Peyer's patch (tissue), 4 donors: ENCODE measurements at regions not wholly inside any gene's neighbourhood (a gene's known extent, or its start where the extent isn't known, plus 50 kb on each side); places are given as distances from the start of the nearest gene placed in this dataset.

Experiments used
- CTCF ChIP-seq, 6 experiments: fragments of 450-650 bp in 4 of 6; fragments of 200-600 bp in 2 of 6; sonication (generic) in 1 of 6; IDR thresholded peaks; one replicate each; pipeline ENCODE4 v1.5.1; 2017 to 2019; ENCODE audit warnings: antibody characterized with exemption in 6 of 6, mild to moderate bottlenecking in 3 of 6, moderate library complexity in 1 of 6
- POLR2A ChIP-seq, 2 donors: fragments of 450-650 bp; IDR thresholded peaks; one replicate each; pipeline ENCODE4 v1.5.1; 2017; ENCODE audit warnings: antibody characterized with exemption in 2 of 2, mild to moderate bottlenecking in 2 of 2, moderate library complexity in 2 of 2

- TF ChIP-seq CTCF (IDR thresholded peaks at IDR 0.05) (no peak), POLR2A (IDR thresholded peaks at IDR 0.05) (no peak)
Measured at GRCh38 chr6:155595284-155595683, 139.6 kb upstream of the NOX3 start.
